Vagina (tissue), 2 donors: ENCODE measurements at regions not wholly inside any gene's neighbourhood (a gene's known extent, or its start where the extent isn't known, plus 50 kb on each side); places are given as distances from the start of the nearest gene placed in this dataset.
"Not testable (repeated sequence)": the region's sequence is repeated elsewhere in the genome, so short reads cannot be mapped to it uniquely, and the experiment has no call there.

ENCODE experiments used
- DNase-seq, 2 donors: peaks; one replicate each; pipeline ENCODE4 v3.0.0-alpha.2; 2017; ENCODE audit errors: extremely low spot score in 2 of 2
- H3K27ac ChIP-seq: fragments of 200-600 bp; sonication (generic); one replicate; pipeline ENCODE4 v1.5.1; 2019
- H3K27me3 ChIP-seq: fragments of 200-600 bp; sonication (generic); one replicate; pipeline ENCODE4 v1.5.1; 2019
- H3K36me3 ChIP-seq, 2 donors: fragments of 200-600 bp; sonication (generic); one replicate each; pipeline ENCODE4 v1.5.1; 2017 to 2019
- H3K4me1 ChIP-seq: fragments of 200-600 bp; sonication (generic); one replicate; pipeline ENCODE4 v1.5.1; 2019
- H3K4me3 ChIP-seq, 2 donors: fragments of 200-600 bp; sonication (generic); 1 replicate in 1 of 2; 2 replicates in 1 of 2; pipeline ENCODE4 v1.5.1; 2016 to 2019
- H3K9me3 ChIP-seq: fragments of 200-600 bp; sonication (generic); one replicate; pipeline ENCODE4 v1.5.1; 2019
- CTCF ChIP-seq, 3 experiments: fragments of 450-650 bp in 2 of 3; fragments of 200-600 bp in 1 of 3; sonication (generic) in 1 of 3; IDR thresholded peaks; one replicate each; pipeline ENCODE4 v1.5.1; 2017 to 2019; ENCODE audit warnings: antibody characterized with exemption in 3 of 3, mild to moderate bottlenecking in 2 of 3, moderate library complexity in 2 of 3
- POLR2A ChIP-seq, 2 donors: fragments of 450-650 bp; IDR thresholded peaks; one replicate each; pipeline ENCODE4 v1.6.1; 2017; ENCODE audit warnings: antibody characterized with exemption in 2 of 2, mild to moderate bottlenecking in 2 of 2, moderate library complexity in 2 of 2
- POLR2AphosphoS5 ChIP-seq, 2 donors: sonication (generic); formaldehyde crosslinking; IDR thresholded peaks; one replicate each; pipeline ENCODE4 v1.9.0; 2017; ENCODE audit warnings: antibody characterized with exemption in 2 of 2, mild to moderate bottlenecking in 2 of 2, low read depth in 1 of 2; ENCODE audit not compliant: insufficient read depth in 1 of 2
- intact Hi-C: fragments of 100-400 bp; cut with DNase I; formaldehyde crosslinking; loops from one replicate; pipeline ENCODE4 v1.15.1; 2023

DNA sequence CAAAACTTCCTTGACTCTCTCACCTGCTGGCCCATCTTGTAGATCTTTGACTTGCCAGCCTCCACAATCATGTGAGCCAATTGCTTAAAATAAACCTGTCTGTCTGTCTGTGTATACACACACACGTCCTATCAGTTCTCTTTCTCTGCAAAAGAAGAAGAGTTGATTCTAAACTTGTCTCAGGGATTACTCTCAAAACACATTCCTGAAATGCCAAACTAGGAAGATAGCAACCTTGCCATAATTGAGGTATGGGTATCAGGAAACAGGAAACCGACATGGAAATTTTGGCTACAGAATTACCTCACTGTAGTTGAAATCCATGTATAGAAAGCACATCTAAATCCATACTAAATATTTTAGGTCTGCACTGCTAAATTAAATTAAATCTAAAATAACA is 483.4 kb downstream of the PLK2 start:
- H3K27me3 ChIP-seq = no peaks in the 10 kb centered on the region
- H3K4me1 ChIP-seq = no peaks in the 10 kb centered on the region
- intact Hi-C loops = no loop called here
- TF ChIP-seq POLR2A (IDR thresholded peaks at IDR 0.05) = no peak
- TF ChIP-seq POLR2AphosphoS5 (IDR thresholded peaks at IDR 0.05; ENCODE audit: insufficient read depth in 1 of 2, low read depth in 1 of 2) = no peak
- TF ChIP-seq CTCF (IDR thresholded peaks at IDR 0.05) = no peak
- no peak for DNase-seq
- no peak overlapping the region for H3K4me3 ChIP-seq
- no peaks in the 10 kb centered on the region for H3K36me3 ChIP-seq
- H3K9me3 ChIP-seq = no peaks in the 10 kb centered on the region
- no peak overlapping the region for H3K27ac ChIP-seq

GRCh38 chr5:57972099-57972498 is 487.8 kb downstream of the PLK2 start:
- H3K36me3 ChIP-seq, DNase-seq, H3K27ac ChIP-seq, H3K4me3 ChIP-seq, intact Hi-C loops, H3K4me1 ChIP-seq, H3K27me3 ChIP-seq, H3K9me3 ChIP-seq: not testable (repeated sequence)

GRCh38 chr5:57960569-57960968 is 478.0 kb upstream of the ACTBL2 start:
- H3K4me1 ChIP-seq = no peaks in the 10 kb centered on the region
- intact Hi-C loops = no loop called here
- DNase-seq = no peak
- H3K27ac ChIP-seq = no peak overlapping the region
- H3K9me3 ChIP-seq = no peaks in the 10 kb centered on the region
- no peaks in the 10 kb centered on the region for H3K36me3 ChIP-seq
- H3K4me3 ChIP-seq = no peak overlapping the region
- no peaks in the 10 kb centered on the region for H3K27me3 ChIP-seq
- TF ChIP-seq CTCF (IDR thresholded peaks at IDR 0.05) (no peak), POLR2A (IDR thresholded peaks at IDR 0.05) (no peak), POLR2AphosphoS5 (IDR thresholded peaks at IDR 0.05; ENCODE audit: insufficient read depth in 1 of 2, low read depth in 1 of 2) (no peak)

DNA sequence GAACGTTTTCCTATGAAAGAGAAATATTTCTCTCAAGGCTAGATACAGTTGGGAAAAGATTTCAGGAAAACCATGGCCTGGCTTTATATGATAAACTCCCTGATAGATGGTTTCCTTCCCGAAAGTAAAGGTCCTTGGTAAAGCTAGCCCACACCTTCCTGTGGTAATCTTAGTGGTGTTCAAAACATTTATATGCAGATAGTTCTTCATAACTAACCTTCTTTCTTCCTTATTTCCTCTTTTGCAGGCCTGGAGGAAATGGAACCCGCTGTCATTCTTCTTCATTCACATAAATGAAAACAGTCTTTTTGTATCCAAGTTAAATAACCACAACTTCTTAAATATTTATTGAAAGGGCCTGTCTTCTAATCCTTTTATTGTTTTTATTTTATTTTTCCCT is 474.0 kb upstream of the ACTBL2 start:
- TF ChIP-seq POLR2AphosphoS5 (IDR thresholded peaks at IDR 0.05; ENCODE audit: insufficient read depth in 1 of 2, low read depth in 1 of 2) (no peak), POLR2A (IDR thresholded peaks at IDR 0.05) (no peak), CTCF (IDR thresholded peaks at IDR 0.05) (no peak)
- Histone ChIP-seq H3K4me1 (no peaks in the 10 kb centered on the region), H3K27me3 (no peaks in the 10 kb centered on the region), H3K4me3 (no peak overlapping the region), H3K27ac (no peak overlapping the region), H3K9me3 (no peaks in the 10 kb centered on the region), H3K36me3 (no peaks in the 10 kb centered on the region)
- intact Hi-C loops = no loop called here
- no peak for DNase-seq

- H3K36me3 ChIP-seq = no peaks in the 10 kb centered on the region
- no peak for DNase-seq
- H3K27me3 ChIP-seq = no peaks in the 10 kb centered on the region
- no peak overlapping the region for H3K27ac ChIP-seq
- intact Hi-C loops = no loop called here
- TF ChIP-seq POLR2A (IDR thresholded peaks at IDR 0.05) (no peak), CTCF (IDR thresholded peaks at IDR 0.05) (no peak), POLR2AphosphoS5 (IDR thresholded peaks at IDR 0.05; ENCODE audit: insufficient read depth in 1 of 2, low read depth in 1 of 2) (no peak)
- H3K4me3 ChIP-seq = no peak overlapping the region
- H3K9me3 ChIP-seq = no peaks in the 10 kb centered on the region
- no peaks in the 10 kb centered on the region for H3K4me1 ChIP-seq
Measured at GRCh38 chr5:57955511-57955910, 472.9 kb upstream of the ACTBL2 start.

- Histone ChIP-seq H3K27me3 (no peaks in the 10 kb centered on the region), H3K36me3 (no peaks in the 10 kb centered on the region), H3K4me1 (no peaks in the 10 kb centered on the region), H3K4me3 (no peak overlapping the region), H3K27ac (no peak overlapping the region), H3K9me3 (no peaks in the 10 kb centered on the region)
- no peak for DNase-seq
- TF ChIP-seq POLR2AphosphoS5 (IDR thresholded peaks at IDR 0.05; ENCODE audit: insufficient read depth in 1 of 2, low read depth in 1 of 2) (no peak), POLR2A (IDR thresholded peaks at IDR 0.05) (no peak), CTCF (IDR thresholded peaks at IDR 0.05) (no peak)
- intact Hi-C loops = no loop called here
Measured at GRCh38 chr5:57953792-57954191, 471.2 kb upstream of the ACTBL2 start.
